ENCODE measurements at regions not wholly inside any gene's neighbourhood (a gene's known extent, or its start where the extent isn't known, plus 50 kb on each side); places are given as distances from the start of the nearest gene placed in this dataset.

- H3K9ac ChIP-seq (ENCODE audit: low read length) = no peak overlapping the region
- no peaks in the 10 kb centered on the region for H3K27me3 ChIP-seq (ENCODE audit: control insufficient read depth, insufficient read depth, low read length)
- no peaks in the 10 kb centered on the region for H3K36me3 ChIP-seq (ENCODE audit: control insufficient read depth, insufficient read depth, low read length)
- peaks cover 54% of the 10 kb centered on the region for H3K4me1 ChIP-seq (ENCODE audit: control insufficient read depth, insufficient read depth, low read length)
- H3K9me3 ChIP-seq (ENCODE audit: control insufficient read depth, low read length) = no peaks in the 10 kb centered on the region
- H3K4me3 ChIP-seq (ENCODE audit: low read length) = no peak overlapping the region
Measured at GRCh38 chr2:134203175-134203574, 50.7 kb upstream of the MGAT5 start.
